HG03565 (cell line): ENCODE measurements at regions not wholly inside any gene's neighbourhood (a gene's known extent, or its start where the extent isn't known, plus 50 kb on each side); places are given as distances from the start of the nearest gene placed in this dataset.

Experiments
- ATAC-seq: cut with Tn5 transposase; IDR thresholded peaks from one replicate; pipeline ENCODE4 v1.9.1; 2021; ENCODE audit warnings: mild to moderate bottlenecking, moderate library complexity; ENCODE audit not compliant: unreplicated experiment

DNA sequence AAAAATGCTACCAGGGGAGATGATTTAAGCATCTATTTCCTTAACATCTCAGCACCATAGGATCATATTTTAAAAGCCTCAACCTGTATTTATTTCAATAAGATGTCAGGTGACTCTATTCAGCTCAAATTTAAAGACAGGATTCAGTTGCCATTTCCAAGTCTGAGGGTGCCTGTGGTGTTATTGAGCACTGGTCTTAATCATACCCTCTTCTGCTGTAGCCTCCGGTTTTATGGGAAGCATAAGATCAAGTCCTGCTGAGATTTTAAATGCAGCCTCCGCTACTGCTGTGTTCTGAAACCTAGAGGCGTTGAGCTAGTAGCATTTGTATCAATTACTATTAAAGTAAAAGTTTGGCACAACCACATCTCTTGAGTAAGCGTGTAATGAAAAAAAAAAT is 185.7 kb upstream of the NWD2 start:
- no peak for ATAC-seq

DNA sequence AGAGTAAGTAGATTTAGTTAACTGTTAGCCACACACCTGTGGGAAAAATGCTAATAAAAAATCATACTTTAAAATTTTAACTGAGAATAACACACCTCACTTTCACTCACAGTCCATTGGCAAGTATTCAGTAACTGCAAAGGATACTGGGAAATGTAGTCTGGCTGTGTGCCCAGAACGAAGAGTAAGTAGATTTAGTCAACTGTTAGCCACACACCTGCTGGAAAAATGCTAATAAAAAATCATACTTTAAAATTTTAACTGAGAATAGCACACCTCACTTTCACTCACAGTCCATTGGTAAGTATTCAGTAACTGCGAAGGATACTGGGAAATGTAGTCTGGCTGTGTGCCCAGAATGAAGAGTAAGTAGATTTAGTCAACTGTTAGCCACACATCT is 178.4 kb upstream of the NWD2 start:
- ATAC-seq, result no peak

DNA sequence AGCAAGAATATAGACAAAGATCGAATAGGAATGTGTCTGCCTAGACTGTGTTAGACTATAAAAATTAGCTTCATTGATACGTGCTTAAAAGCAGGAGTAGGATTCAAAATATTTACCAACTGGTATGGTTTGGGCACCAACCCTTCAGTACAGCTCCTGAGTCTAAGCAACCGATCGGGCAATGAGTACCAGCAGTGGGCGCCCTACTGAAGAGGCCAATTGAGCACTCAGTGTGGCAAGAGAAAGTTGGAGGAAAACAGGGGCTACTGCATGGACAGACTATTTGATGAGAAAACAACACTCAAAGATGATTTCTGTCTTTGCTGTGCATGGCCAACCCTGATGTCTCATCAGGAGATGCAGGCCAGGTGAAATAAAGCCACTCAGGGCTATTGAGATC is 176.0 kb upstream of the NWD2 start:
- no peak for ATAC-seq

DNA sequence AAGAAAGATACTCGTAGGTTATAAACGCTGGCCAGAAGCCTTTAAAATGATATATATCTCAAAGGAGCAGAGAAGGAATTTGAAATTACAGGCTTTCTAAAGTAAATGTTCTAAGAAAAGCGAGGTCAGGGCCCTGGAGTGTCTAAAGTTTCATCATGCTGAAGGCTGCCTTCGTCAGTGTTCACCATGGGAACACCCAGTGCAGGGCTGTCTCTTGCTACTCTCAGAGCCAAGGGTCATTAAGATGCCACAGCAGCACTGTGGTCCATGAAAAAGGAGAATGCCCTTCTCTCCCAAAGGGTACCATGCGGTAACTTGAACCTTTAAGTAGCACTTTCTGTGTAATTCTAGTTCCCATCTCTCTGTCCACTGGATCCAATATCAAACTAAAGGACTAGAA is 174.5 kb upstream of the NWD2 start:
- ATAC-seq, result no peak

DNA sequence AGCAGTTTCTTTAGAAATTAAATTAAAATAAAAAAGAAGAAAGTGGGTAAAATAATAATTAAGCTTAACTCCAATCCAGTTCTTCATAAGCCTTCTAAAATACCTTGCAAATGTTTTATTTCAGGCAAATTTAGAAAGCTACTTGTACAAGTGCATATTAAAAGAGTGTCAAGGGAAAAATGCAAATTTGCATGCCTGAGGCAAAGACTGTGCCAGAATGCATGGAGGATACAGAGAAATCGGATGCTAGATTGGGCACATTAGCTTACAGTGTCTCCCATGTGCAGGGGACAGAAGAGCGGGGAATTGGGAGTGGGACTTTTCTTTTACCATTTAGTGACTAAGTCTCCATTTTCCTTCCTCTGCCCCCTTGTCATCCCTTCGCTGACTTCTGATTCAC is 173.0 kb upstream of the NWD2 start:
- ATAC-seq, result no peak

DNA sequence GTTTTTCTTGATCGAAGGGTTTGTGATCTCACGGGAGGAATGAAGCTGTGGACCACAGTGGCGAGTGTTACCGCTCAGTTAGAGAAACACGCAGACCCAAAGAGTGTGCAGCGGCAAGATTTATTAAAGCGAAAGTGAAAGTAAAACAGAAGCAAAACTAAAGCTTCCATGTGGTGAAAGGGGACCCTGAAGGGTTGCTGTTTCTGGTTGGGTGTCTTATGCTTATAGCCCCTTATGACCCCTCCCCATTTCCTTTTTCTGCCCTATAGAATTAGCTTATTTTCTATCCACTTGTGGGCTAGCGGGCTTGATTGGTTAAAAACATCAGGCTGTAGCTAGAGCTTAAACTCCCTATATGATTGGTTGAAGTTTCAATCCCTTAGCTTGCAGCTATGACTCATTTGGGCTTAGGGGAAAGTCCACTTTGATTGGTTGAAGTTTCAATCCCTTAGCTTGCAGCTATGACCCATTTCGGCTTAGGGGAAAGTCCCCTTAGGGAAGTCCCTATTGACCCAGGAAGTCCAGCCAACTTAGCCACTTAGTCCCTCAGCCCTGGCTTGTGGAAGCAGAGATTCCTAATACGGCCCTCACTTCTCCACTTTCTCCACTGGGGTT is 171.2 kb upstream of the NWD2 start:
- ATAC-seq, result no peak

GRCh38 chr4:37082912-37083311 is 161.6 kb upstream of the NWD2 start:
- no peak for ATAC-seq

DNA sequence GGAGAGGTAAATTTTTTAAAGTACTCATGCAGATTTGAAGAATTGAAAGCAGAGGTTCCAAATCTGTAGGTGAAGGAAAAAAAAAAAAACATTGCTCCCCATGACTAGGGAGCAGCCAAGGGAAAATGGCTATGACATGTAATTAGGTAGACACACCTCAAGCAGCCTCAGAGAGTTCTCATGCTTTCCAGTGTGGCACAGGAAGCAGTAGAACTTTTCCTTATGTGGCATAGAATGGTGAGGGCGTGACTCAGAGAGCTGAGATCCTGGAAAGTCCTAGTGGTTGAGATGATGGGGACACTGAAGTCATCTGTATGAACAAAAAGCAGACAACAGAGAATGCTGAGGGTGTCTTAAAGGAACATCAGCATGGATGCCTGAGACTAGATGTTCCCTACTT is 148.6 kb upstream of the NWD2 start:
- no peak for ATAC-seq

DNA sequence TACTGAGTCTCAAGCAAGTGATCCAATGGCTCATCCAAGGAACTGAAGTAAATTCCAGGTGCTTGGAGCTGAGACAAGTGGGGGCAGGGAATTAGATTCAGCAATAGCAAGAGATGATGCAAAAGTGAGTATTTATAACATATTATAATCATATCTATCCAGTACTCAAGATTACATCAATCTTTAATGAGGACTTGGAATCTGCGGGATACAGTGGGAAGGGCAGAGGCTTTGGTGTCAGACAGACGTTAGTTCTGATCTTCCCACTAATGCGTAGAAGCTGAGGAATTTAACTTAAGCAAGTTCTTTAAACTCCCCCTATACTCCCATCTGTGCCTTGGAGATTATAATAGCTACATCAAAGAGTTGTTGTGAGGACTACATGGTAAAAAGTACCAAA is 143.4 kb upstream of the NWD2 start:
- no peak for ATAC-seq

DNA sequence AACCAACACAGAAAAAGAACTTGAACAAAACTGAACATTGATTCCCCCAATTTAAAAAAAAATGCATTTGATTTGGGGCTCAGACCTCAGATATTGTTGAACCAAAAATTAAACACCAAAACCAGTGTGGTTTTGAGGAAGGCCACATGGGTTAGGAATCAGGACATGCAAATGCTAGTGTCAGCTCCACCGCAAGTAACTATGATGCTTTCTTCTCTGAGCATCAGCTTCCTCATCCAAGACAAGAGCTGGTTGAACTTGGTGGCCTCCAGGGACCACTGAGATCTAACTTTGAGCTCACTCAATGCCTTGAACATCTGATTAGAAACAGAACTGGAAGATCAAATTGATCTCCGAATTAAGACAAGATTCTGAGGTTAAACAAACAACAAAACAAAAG is 142.9 kb upstream of the NWD2 start:
- no peak for ATAC-seq

- ATAC-seq, result no peak
Observed at GRCh38 chr4:37109756-37110155, 134.8 kb upstream of the NWD2 start.

DNA sequence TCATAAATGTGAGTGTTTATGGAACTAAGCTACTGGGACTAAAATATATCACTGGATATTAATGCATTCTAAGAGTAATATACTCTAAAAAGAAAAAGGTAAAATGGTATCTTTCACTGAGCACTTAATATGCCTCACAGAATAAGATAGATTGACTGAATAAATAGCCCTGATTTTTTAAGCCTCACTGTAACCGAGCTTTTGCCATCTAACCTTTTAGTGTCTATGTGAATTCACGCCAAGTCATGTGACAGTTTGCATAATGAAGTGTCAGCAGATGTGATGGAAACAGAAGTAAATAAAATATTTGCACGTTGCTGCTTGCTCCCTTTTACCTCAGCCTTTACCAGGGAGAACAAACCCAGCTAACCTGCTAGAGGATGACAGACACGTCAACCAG is 119.7 kb upstream of the NWD2 start:
- ATAC-seq, result no peak

GRCh38 chr4:37126051-37126450 is 118.5 kb upstream of the NWD2 start:
- no peak for ATAC-seq

DNA sequence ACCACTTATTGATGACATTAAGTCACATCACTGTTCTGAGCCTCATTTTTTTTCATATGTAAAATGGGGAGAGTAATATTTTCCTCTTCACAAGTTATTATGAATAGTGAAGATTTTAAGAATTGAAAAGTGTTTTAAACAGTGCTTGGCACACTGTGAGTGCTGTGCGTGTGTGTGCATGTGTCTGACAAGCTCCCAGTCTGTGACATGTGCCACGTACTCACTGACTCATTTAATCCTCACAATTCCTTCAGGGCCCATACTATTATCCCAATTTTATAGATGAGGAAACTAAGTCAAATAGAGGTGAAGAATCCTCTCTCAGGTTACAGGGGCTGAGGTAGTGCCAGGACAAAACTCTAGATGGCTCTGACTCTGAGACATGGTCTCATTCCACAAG is 114.1 kb upstream of the NWD2 start:
- ATAC-seq, result no peak

GRCh38 chr4:37132351-37132974 is 112.1 kb upstream of the NWD2 start:
- ATAC-seq, result no peak

DNA sequence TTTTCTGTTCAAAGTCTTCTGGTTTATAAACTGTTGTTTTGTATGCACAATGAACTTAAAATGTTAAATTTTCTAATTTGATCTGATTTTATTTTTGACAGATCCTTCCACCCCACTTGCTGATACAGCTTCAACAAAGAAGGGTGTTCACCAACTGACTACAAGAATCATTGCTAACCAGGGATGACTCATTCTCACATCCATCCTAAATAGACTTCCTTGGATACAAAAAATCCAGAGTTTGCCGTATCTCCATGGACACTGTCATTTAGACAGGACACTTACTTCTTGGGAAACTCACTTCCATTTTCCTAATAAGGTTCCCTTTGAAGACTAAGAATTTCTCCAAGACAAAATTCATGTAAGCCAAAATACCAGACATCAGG is 111.6 kb upstream of the NWD2 start:
- ATAC-seq, result no peak

GRCh38 chr4:37138019-37138653 is 106.4 kb upstream of the NWD2 start:
- peak; percentile 63 for ATAC-seq

GRCh38 chr4:37138789-37139188 is 105.8 kb upstream of the NWD2 start:
- no peak for ATAC-seq

- ATAC-seq, result no peak
Observed at GRCh38 chr4:37139987-37140386, 104.6 kb upstream of the NWD2 start.

DNA sequence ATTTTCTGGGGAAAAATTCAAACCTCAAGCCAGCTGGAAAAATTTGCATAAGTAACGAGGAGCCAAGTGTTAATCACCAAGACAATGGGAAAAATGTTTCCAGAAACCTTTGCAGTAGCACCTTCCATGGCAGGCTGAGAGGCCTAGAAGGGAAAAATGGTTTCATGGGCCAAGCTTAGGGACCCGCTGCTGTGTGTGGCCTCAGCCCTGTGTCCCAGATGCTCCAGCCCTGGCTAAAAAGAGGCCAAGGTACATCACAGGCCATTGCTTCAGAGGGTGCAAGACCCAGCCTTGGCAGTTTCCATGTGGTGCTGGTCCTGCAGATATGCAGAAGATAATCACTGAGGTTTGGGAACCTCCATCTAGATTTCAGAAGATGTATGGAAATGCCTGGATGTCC is 98.3 kb upstream of the NWD2 start:
- ATAC-seq, result no peak

- no peak for ATAC-seq
Observed at GRCh38 chr4:37157476-37158167, 86.9 kb upstream of the NWD2 start.

GRCh38 chr4:37160653-37161052 is 83.9 kb upstream of the NWD2 start:
- ATAC-seq, result no peak
